NCI-H1694 (cell line): ENCODE measurements at regions not wholly inside any gene's neighbourhood (a gene's known extent, or its start where the extent isn't known, plus 50 kb on each side); places are given as distances from the start of the nearest gene placed in this dataset.

Experiments
- DNase-seq: peaks from one replicate; lab custom pipeline; 2025; lab: John Stamatoyannopoulos, UW

DNA sequence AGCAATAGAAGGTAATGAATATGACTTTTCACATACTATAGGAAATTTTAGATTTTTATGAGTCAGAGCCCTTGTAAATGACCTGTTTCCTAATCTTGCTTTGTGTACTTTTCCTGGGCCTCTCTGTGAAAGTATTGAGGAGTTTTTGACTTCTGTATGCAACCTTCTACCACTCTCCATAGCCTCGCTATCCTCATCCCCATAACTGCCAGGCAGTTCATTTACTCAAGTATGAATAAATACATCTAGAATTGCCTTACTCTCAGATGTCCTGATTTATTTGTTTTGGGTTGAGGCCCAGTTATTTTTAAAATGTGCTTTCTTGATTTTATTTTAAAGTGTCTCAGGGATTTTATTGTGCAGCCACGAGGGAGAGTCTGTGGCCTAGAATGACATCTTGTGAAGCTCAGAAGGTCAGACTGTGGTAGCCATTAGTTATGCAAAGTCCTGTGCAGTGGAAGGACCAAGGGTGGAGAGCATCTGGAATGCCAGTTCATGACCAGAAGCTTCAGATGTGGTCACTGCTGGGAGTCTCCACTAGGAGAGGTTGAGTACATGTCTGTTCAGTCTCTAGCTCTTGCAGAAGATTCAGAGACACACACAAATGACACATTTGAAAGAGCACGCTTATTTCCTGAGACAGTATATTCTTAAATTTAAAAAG, 346.2 kb upstream of the IMPG1 start:
- no peak for DNase-seq

DNA sequence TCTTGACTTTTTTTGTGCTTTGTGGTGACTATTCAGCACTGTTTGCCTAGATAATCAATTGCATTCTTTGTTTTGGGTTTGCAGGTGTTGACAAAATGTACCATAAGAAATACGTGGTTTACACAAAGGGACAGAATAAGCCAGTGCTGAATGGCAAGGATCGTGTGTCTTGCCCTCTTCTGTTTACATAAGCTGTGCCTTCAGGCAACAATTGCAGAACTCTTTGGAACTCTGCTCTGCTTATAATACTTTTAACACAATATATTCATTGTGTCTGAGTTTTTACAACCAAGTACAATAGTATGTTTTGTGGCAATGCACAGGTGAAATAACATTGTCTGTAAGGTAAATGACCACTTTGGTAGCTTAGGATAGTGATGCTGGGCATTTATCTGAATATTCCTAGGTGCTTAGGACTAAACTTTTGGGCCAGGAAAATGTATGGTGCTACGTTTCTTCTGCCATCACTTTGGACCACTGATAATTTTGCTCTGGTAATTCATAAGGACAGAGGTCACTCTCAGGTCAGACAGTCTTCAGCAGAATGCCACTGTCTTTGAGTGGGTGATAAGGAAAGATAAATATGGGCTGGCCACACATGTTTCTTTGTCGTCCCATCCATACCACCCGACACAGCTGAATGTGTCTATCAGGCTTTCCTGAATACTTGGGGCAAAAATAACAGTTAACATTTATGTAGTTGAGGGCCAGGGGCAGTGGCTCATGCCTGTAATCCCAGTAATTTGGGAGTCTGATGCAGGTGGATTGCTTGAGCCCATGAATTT, 344.6 kb upstream of the IMPG1 start:
- DNase-seq: no peak

GRCh38 chr6:76403064-76403463, 330.6 kb upstream of the IMPG1 start:
- DNase-seq: no peak

DNA sequence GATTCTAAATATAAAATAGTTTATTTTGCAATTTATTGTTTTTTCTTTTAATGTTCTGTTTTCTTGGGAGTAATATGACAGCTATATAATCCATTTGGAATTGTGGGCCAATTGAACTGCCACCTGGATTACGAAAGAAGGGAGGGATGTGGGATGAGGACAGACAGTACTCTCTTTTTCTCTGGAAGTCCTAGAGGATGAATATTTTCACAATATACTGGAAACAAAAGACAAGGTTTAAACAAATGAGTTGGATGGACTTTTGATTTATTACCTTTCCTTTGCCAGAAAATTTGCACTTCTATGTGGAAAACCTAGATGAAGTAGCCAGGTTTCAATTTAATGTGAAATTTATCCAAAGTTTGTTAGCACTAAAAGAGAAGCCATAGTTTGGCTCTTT, 325.5 kb upstream of the IMPG1 start:
- DNase-seq: no peak

- DNase-seq: no peak
These were observed 309.7 kb upstream of the IMPG1 start for GRCh38 chr6:76382201-76382600.

DNA sequence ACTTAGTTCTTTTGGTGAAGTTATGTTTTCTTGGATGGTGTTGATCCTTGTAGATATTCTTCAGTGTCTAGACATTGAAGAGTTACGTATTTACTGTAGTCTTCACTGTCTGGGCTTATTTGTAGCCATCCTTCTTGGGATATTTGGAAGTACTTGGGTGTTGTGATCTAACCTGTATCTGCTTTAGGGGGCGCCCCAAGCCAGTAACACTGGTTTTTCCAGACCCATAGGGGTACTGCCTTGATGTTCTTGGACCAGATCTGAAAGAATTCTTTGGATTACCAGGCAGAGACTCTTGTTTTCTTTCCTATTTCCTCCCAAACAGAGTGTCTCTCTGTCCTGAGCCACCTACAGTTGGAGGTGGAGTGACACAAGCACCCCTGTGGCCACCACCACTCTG, 309.1 kb upstream of the IMPG1 start:
- DNase-seq: no peak

GRCh38 chr6:76351275-76351674, 278.8 kb upstream of the IMPG1 start:
- no peak for DNase-seq

- no peak for DNase-seq
These were observed 275.1 kb upstream of the IMPG1 start for GRCh38 chr6:76347539-76347938.

GRCh38 chr6:76342611-76343160, 270.2 kb upstream of the IMPG1 start:
- no peak for DNase-seq

DNA sequence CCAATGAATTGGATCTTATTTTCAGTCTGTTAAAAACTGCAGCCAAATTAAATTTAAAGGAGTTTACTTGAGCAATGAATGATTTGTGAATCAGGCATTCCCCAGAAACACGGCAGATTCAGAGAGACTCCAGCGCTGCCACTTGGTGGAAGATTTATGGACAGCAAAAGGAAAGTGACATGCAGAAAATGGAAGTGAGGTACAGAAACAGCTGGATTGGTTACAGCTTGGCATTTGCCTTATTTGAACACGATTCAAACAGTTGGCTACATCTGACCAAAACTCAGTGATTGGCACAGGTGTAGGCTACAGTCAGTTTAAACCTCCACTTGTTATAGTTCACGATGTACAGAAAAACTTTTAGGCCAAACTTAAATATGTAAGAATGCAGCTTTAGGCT, 257.6 kb upstream of the IMPG1 start:
- no peak for DNase-seq

DNA sequence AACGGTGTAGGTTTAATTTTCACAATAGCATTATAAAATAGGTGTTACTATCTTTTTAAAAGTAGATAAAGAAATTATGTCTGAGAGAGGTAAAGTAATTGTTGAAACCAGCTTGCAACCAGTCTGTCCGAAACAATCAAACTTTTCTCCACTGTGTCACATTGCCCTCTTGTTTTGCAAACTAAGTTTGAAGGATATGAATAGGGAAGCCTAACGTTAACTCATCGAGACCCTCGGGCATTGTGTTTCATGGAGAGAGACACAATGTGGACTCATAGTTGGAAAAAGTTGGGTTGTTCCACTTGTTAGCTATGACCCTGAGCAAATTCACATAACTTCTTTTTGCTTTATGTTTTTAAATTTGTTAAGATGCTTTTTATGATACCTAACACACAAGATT, 254.4 kb upstream of the IMPG1 start:
- no peak for DNase-seq
